ENCODE measurements at regions not wholly inside any gene's neighbourhood (a gene's known extent, or its start where the extent isn't known, plus 50 kb on each side); places are given as distances from the start of the nearest gene placed in this dataset.

- peak; percentile 11 for DNase-seq (ENCODE audit: low read depth)
- no peak overlapping the region for H3K4me3 ChIP-seq (ENCODE audit: control insufficient read depth, low read depth, low read length)
- TF ChIP-seq, protein P1, sequence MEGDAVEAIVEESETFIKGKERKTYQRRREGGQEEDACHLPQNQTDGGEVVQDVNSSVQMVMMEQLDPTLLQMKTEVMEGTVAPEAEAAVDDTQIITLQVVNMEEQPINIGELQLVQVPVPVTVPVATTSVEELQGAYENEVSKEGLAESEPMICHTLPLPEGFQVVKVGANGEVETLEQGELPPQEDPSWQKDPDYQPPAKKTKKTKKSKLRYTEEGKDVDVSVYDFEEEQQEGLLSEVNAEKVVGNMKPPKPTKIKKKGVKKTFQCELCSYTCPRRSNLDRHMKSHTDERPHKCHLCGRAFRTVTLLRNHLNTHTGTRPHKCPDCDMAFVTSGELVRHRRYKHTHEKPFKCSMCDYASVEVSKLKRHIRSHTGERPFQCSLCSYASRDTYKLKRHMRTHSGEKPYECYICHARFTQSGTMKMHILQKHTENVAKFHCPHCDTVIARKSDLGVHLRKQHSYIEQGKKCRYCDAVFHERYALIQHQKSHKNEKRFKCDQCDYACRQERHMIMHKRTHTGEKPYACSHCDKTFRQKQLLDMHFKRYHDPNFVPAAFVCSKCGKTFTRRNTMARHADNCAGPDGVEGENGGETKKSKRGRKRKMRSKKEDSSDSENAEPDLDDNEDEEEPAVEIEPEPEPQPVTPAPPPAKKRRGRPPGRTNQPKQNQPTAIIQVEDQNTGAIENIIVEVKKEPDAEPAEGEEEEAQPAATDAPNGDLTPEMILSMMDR (conservative IDR thresholded peaks at IDR 0.05; ENCODE audit: control insufficient read depth, insufficient read depth, low read depth, low read length): no peak
Measured at GRCh38 chr4:121256887-121257466, 92.9 kb upstream of the TNIP3 start.

DNA sequence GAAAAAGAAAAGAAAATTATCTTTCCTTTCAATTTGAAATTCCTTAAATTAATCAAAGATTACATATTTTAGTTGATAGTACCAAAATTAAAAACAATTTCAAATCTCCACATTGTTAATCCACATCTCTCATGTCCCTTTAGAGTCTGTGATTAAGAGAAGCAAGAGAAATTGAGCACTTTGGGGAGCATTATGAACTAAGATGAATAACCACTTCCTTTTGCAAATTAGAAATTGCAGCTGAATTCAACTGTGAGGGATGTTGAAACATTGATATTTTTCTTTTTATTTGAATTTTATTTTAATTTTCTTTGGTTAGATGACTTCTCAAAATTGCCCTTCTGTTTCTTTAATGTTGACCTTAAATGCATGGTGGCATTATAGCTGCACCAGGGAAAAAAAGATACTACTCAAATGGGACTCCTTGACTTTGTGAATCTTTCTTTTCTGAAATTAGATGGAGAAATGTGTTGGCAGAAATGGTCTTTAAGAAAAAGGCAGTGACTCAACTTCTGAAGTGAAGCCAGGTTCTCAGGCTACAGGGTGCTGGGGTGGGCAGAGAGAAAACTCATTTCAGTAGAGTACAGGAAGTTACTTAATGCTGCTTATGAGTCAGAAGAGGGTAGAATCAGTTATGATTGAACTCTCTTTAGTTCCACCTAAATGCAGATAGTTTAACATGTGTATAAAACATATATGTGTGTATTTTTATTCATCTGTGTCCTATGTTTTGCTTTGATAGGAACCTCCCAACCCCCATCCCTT is 92.0 kb upstream of the TNIP3 start:
- TF ChIP-seq, protein P1 (conservative IDR thresholded peaks at IDR 0.05; ENCODE audit: control insufficient read depth, insufficient read depth, low read depth, low read length): no peak
- peak; percentile 95 for DNase-seq (ENCODE audit: low read depth)
- no peak overlapping the region for H3K4me3 ChIP-seq (ENCODE audit: control insufficient read depth, low read depth, low read length)

DNA sequence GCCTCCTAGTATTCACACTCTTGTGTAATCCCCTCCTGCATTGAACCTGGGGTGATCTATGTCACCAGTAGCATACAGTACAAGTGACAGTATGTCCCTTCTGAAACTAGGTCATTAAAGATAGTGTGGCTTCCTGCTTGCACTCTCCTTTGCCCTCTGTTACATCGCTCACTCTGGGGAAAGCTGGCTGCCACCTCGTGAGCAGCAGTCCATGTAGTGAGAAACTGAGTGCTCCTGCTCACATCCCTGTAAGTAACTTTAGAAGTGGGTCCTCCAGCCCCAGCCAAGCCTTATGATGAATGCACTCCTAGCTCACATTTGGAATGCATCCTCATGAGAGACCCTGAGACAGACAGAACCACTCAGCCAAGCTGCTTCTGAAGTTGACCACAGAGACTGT is 89.8 kb upstream of the TNIP3 start:
- TF ChIP-seq, protein P1 (conservative IDR thresholded peaks at IDR 0.05; ENCODE audit: control insufficient read depth, insufficient read depth, low read depth, low read length): no peak
- H3K4me3 ChIP-seq (ENCODE audit: control insufficient read depth, low read depth, low read length): no peak overlapping the region
- no peak for DNase-seq (ENCODE audit: low read depth)

- no peak overlapping the region for H3K4me3 ChIP-seq (ENCODE audit: control insufficient read depth, low read depth, low read length)
- DNase-seq (ENCODE audit: low read depth): peak; percentile 74
- TF ChIP-seq, protein P1 (conservative IDR thresholded peaks at IDR 0.05; ENCODE audit: control insufficient read depth, insufficient read depth, low read depth, low read length): peak; percentile 95
Measured at GRCh38 chr4:121252224-121252806, 88.2 kb upstream of the TNIP3 start.

GRCh38 chr4:121248747-121249146 is 84.6 kb upstream of the TNIP3 start:
- DNase-seq (ENCODE audit: low read depth): no peak
- H3K4me3 ChIP-seq (ENCODE audit: control insufficient read depth, low read depth, low read length): no peak overlapping the region
- TF ChIP-seq, protein P1 (conservative IDR thresholded peaks at IDR 0.05; ENCODE audit: control insufficient read depth, insufficient read depth, low read depth, low read length): no peak

DNA sequence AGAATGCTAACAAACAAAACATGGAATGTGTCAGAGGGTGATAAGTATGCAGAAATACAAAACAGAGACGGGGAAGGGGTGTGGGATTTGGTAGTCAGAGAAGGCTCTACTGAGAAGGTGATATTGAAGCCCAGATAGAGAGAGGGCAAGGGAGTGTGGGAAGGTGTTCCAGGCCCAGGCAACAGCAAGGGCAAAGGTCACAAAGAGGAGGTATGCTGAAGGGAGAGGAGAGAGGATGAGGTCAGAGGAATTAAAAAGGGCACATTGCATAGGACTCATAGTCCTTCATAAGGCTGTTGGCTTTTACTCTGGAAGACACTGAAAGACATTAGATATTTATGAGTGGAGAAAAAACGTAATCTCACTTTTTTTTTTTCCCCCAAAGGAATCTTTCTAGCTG is 82.6 kb upstream of the TNIP3 start:
- TF ChIP-seq, protein P1 (conservative IDR thresholded peaks at IDR 0.05; ENCODE audit: control insufficient read depth, insufficient read depth, low read depth, low read length): no peak

More for the DNA sequence above, 82.6 kb upstream of the TNIP3 start:
- no peak for DNase-seq (ENCODE audit: low read depth)
- no peak overlapping the region for H3K4me3 ChIP-seq (ENCODE audit: control insufficient read depth, low read depth, low read length)
